OCI-LY7 (cell line): ENCODE measurements at regions not wholly inside any gene's neighbourhood (a gene's known extent, or its start where the extent isn't known, plus 50 kb on each side); places are given as distances from the start of the nearest gene placed in this dataset.

Experiments used
- BruUV-seq: library from RNA; stranded (reverse); fragments of 400-500 nt; replicated peaks from 2 replicates; lab custom pipeline; 2021; lab: Mats Ljungman, UMichigan
- CTCF ChIA-PET: fragments of 300-600 bp; sonication (Branson Sonifier 250); formaldehyde crosslinking; loops from one replicate; lab custom pipeline; 2022; ENCODE audit warnings: antibody characterized with exemption; ENCODE audit not compliant: unreplicated experiment; lab: Charles Lee
- POLR2A ChIA-PET: fragments of 300-600 bp; sonication (Branson Sonifier 250); formaldehyde crosslinking; loops from one replicate; lab custom pipeline; 2022; ENCODE audit warnings: antibody characterized with exemption; lab: Charles Lee
- DNase-seq: peaks from one replicate; pipeline ENCODE4 v3.0.0-alpha.2; 2015; ENCODE audit warnings: low spot score
- H2AFZ ChIP-seq: fragments of 200-600 bp; sonication (generic), shearing (Covaris generic); 2 replicates; pipeline ENCODE4 v1.6.1; 2014; ENCODE audit warnings: mild to moderate bottlenecking, antibody characterized with exemption, low read length, moderate library complexity
- H3K27ac ChIP-seq: fragments of 200-600 bp; sonication (generic); 2 replicates; pipeline ENCODE4 v1.5.1; 2014; ENCODE audit warnings: mixed run types, low read depth, mild to moderate bottlenecking, moderate library complexity, low read length, inconsistent platforms; ENCODE audit not compliant: poor library complexity, severe bottlenecking
- H3K36me3 ChIP-seq: fragments of 200-600 bp; sonication (generic); 2 replicates; pipeline ENCODE4 v1.6.1; 2014; ENCODE audit warnings: mild to moderate bottlenecking, antibody characterized with exemption, low read length, moderate library complexity, mixed read lengths; ENCODE audit not compliant: insufficient read depth
- H3K4me1 ChIP-seq: fragments of 200-600 bp; sonication (generic); 2 replicates; pipeline ENCODE4 v1.5.1; 2014; ENCODE audit warnings: mild to moderate bottlenecking, low read length; ENCODE audit not compliant: insufficient read depth, poor library complexity, severe bottlenecking
- H3K4me2 ChIP-seq: fragments of 200-600 bp; sonication (generic); 2 replicates; pipeline ENCODE4 v1.6.1; 2014; ENCODE audit warnings: mild to moderate bottlenecking, low read length
- H3K4me3 ChIP-seq: fragments of 200-600 bp; sonication (generic); 2 replicates; pipeline ENCODE4 v1.5.1; 2014; ENCODE audit warnings: mild to moderate bottlenecking, low read depth, low read length; ENCODE audit not compliant: poor library complexity, severe bottlenecking
- H3K79me2 ChIP-seq: fragments of 200-600 bp; sonication (generic); 2 replicates; pipeline ENCODE4 v1.6.1; 2016; ENCODE audit warnings: low read depth, mild to moderate bottlenecking, low read length, moderate library complexity, mixed read lengths; ENCODE audit not compliant: insufficient read depth
- H3K9me2 ChIP-seq: fragments of 200-600 bp; sonication (generic); 2 replicates; pipeline ENCODE4 v1.6.1; 2016; ENCODE audit warnings: mild to moderate bottlenecking, low read length, mixed read lengths; ENCODE audit not compliant: insufficient read depth
- H3K9me3 ChIP-seq: fragments of 200-600 bp; sonication (generic); 2 replicates; pipeline ENCODE4 v1.6.1; 2014; ENCODE audit warnings: mild to moderate bottlenecking, mixed run types, low read length, mixed read lengths
- H4K20me1 ChIP-seq: fragments of 200-600 bp; sonication (generic); 2 replicates; pipeline ENCODE4 v1.6.1; 2014; ENCODE audit warnings: mild to moderate bottlenecking, antibody characterized with exemption, low read length, moderate library complexity, mixed read lengths; ENCODE audit not compliant: insufficient read depth
- CTCF ChIP-seq: fragments of 200-600 bp; sonication (generic); conservative IDR thresholded peaks from 2 replicates; pipeline ENCODE4 v1.5.1; 2014; ENCODE audit warnings: mild to moderate bottlenecking, antibody characterized with exemption, low read length, moderate library complexity, mixed read lengths
- EZH2phosphoT487 ChIP-seq: fragments of 200-600 bp; sonication (generic); IDR thresholded peaks from 2 replicates; pipeline ENCODE4 v1.6.1; 2018; ENCODE audit warnings: low read depth, borderline replicate concordance, mild to moderate bottlenecking, mixed run types, antibody characterized with exemption, low read length, moderate library complexity, mixed read lengths
- intact Hi-C: fragments of 100-400 bp; cut with micrococcal nuclease; formaldehyde crosslinking; loops from one replicate; pipeline ENCODE4 v1.10.0; 2022; ENCODE audit not compliant: unreplicated experiment

DNA sequence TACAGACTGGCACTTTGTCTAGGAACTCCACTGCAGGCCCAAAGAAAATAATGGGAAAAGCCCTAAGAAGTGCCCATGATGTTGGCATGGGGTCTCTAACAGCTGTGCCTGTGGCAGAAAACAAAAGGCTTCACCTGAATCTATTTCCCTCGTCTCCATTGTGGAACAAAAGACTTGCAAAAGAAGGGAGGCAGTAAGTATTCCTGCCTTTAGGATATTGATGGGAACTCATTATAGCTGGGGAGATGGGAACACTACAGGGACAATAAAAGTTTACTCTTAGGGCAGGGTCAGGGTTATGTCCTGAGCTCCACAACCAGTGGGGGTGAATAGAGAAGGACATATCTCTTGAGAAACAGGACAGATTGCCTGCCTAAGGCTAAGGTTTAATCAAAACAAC, 930.6 kb upstream of the EPHA6 start:
- no peak overlapping the region for H3K4me3 ChIP-seq
- no peak for TF ChIP-seq EZH2phosphoT487
- no peak for TF ChIP-seq CTCF
- intact Hi-C loops, result no loop called here
- ChIA-PET CTCF (no interaction called here), POLR2A (no interaction called here)
- no TSS peak for BruUV-seq
- H3K36me3 ChIP-seq, result no peaks in the 10 kb centered on the region
- H3K9me2 ChIP-seq, result no peaks in the 10 kb centered on the region
- H3K4me1 ChIP-seq, result no peaks in the 10 kb centered on the region
- no peaks in the 10 kb centered on the region for H4K20me1 ChIP-seq
- no peak for DNase-seq
- no peaks in the 10 kb centered on the region for H3K79me2 ChIP-seq
- H3K9me3 ChIP-seq, result no peaks in the 10 kb centered on the region
- no peak overlapping the region for H3K4me2 ChIP-seq
- no peak overlapping the region for H2AFZ ChIP-seq
- no peak overlapping the region for H3K27ac ChIP-seq

- Histone ChIP-seq H3K9me2 (no peaks in the 10 kb centered on the region), H4K20me1 (no peaks in the 10 kb centered on the region), H3K27ac (no peak overlapping the region), H3K4me1 (no peaks in the 10 kb centered on the region), H3K9me3 (no peaks in the 10 kb centered on the region), H3K79me2 (no peaks in the 10 kb centered on the region), H2AFZ (no peak overlapping the region), H3K4me3 (no peak overlapping the region), H3K36me3 (no peaks in the 10 kb centered on the region), H3K4me2 (no peak overlapping the region)
- no TSS peak for BruUV-seq
- no peak for DNase-seq
- ChIA-PET CTCF (no interaction called here), POLR2A (no interaction called here)
- intact Hi-C loops, result no loop called here
- TF ChIP-seq CTCF (no peak), EZH2phosphoT487 (no peak)
Measured at GRCh38 chr3:95886616-95887015, 927.8 kb upstream of the EPHA6 start.

DNA sequence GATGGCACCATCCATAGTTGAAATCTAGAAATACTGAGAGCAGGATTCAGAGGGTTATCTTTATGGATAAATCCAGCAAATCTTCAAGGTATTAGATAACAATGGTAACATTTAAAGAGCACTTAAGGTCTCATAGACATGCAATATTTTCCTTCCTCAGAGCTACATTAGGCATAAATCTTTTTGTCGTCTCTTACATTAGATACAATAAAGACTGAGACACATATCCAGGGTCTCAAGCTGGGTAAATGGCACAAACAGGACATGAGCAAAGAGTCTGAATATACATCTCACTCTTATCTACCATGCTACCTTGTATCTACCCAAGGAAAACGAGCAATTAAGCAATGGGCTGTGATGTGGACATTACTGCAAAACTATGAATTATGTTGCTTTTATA, 927.3 kb upstream of the EPHA6 start:
- TF ChIP-seq EZH2phosphoT487 (no peak), CTCF (no peak)
- H3K9me3 ChIP-seq, result no peaks in the 10 kb centered on the region
- H3K9me2 ChIP-seq, result no peaks in the 10 kb centered on the region
- no peak for DNase-seq
- no peaks in the 10 kb centered on the region for H3K36me3 ChIP-seq
- POLR2A ChIA-PET, result no interaction called here
- H3K27ac ChIP-seq, result no peak overlapping the region
- H3K79me2 ChIP-seq, result no peaks in the 10 kb centered on the region
- no peaks in the 10 kb centered on the region for H4K20me1 ChIP-seq
- BruUV-seq, result no TSS peak
- H3K4me3 ChIP-seq, result no peak overlapping the region
- intact Hi-C loops, result no loop called here
- no peak overlapping the region for H2AFZ ChIP-seq
- H3K4me2 ChIP-seq, result no peak overlapping the region
- H3K4me1 ChIP-seq, result no peaks in the 10 kb centered on the region
- CTCF ChIA-PET, result no interaction called here
